Endothelial cell of hepatic sinusoid (primary cell): ENCODE measurements at regions not wholly inside any gene's neighbourhood (a gene's known extent, or its start where the extent isn't known, plus 50 kb on each side); places are given as distances from the start of the nearest gene placed in this dataset.
"Not testable (repeated sequence)": the region's sequence is repeated elsewhere in the genome, so short reads cannot be mapped to it uniquely, and the experiment has no call there.

Experiments
- in situ Hi-C: cut with HindIII; loops from 2 replicates; pipeline ENCODE4 v1.10.0; 2017; ENCODE audit warnings: low sequenced_read_pairs

DNA sequence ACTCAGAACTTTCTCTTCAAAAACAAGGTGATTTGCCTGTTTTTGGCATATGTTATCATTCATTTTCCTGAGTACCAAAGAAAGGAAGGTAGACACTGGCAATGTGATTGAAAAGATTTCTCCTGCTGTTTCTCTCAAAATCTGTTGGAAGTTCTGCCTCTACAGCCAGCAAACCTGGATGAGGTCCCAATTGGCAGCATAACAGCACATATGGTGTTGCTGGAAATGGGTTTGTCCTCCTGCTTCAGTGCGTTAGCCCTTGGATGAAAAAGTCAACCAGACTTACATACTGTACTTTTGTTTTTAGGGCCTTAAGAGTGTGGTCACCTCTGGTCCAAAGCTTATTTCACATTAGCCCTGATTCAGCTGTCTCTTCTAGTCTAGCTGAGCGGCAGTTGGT, 237.6 kb upstream of the MME start:
- in situ Hi-C loops: no loop called here

DNA sequence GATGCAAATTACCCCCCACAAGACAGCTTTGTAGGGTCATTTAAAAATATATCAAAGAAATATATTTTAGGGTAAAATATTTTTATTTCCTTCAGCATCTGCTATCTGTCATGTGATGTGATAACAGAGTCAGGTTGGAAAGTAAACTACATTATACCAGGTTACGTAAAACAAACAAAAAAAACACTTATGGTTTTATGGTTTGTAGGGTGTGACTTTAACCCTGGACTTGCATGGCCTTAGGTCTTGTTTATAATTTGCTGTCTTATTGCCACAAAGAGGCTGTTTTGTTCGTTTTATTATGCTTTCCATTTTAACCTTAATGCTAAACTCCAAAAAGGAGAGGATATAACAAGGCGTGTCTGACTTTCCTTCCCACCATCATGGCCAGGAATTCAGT, 244.5 kb upstream of the MME start:
- in situ Hi-C loops: no loop called here

DNA sequence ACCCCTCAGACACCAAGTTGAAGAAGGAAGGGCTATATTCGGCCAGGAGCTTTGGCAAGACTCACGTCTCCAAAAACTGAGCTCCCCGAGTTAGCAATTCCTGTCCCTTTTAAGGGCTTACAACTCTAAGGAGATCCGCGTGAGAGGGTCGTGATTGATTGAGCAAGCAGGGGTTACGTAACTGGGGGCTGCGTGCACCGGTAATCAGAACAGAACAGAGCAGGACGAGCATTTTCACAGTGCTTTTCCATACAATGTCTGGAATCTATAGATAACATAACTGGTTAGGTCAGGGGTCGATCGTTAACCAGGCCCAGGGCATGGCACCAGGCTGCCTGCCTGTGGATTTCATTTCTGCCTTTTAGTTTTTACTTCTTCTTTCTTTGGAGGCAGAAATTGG, 245.3 kb upstream of the MME start:
- in situ Hi-C loops: not testable (repeated sequence)

DNA sequence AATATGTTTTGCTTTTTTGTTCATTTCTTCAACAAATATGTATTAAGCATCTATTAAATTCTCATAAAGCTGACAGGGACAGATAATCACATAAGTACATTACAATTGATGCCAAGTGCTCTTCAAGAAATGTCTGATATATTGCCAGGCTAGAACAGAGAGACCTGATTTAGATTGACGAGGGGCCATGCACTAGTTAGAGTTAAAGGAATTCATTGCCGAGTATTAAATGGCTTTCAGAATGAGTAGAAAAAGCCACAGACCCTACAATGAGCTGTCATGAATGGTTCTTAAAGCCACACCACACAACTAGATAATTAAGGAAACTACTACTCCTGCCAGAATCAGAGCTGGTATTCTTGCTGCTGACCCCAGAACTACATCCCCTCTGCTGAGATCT, 250.2 kb upstream of the MME start:
- in situ Hi-C loops: no loop called here

DNA sequence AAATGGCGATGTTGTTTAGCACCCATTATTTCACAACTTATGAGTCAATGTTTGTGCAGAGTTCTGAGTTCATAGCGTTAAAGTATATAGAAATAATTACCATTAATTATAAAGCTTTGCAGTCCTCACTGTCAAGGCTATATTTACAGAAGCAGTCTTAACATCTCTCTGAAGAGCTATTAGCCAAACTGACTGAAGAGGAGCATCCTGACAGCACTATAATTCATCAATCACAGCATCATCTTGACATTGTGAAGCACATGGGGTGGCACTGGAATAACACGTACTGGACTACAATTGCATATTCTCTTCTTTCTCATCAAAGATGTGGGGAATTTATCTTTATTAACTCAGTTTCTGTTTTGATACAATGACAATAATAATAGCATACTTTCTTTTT, 260.6 kb upstream of the MME start:
- in situ Hi-C loops: no loop called here

DNA sequence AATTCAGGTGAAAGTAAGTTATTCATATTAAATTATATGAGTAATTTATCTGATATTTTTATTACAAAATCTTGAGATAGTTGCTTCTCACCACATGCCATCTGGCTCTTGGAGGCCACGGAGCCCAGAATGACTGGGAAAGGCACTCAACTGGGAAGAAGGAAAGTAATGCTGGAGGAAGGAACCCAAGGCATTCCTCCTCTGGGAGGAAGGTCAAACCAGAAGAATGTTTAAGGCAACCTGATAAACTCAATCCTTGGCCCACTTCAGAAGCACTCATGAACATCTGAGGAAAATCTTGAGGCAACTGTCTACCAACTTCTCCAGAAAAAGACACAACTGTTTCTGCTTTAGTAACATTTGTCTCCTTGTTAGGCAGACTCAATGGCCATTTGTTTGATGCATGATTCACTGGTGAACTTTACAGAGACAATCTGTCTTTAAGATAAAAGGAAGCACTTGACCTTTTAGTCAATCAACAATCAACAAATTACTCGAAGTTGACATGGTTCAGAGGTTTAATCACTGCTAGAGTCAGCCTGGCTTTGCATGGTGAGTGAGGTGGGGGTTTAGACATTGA, 261.4 kb upstream of the MME start:
- in situ Hi-C loops: no loop called here

DNA sequence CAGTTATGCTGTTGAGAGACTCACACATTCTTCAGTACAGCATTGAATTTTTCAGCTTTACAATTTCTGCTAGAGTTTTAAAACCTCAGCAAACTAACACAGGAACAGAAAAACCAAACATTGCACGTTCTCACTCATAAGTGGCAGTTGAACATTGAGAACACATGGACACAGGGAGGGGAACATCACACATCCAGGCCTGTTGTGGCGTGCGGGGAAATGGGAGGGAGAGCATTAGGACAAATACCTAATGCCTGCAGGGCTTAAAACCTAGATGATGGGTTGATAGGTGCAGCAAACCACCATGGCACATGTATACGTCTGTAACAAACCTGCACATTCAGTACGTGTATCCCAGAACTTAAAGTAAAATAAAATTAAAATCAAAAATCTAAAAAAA, 270.1 kb upstream of the MME start:
- in situ Hi-C loops: not testable (repeated sequence)

DNA sequence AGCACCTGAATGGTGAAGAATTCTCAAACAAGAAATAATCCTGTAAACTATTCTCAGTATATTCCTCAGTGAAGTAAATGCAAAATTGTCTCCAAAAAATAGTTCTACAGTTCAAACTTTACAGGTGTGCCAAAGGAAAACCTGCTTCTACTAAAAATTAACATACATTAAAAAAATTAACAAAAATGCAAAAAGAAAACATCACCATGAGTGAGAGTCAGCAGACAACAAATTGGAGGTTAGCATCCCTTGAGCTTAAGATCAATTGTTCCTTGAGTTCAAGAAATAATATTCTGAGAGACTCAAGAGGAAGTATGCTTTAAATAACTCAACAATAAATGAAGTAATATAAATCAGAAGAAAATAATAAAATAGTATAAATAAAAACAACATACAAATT, 278.4 kb upstream of the MME start:
- in situ Hi-C loops: no loop called here

DNA sequence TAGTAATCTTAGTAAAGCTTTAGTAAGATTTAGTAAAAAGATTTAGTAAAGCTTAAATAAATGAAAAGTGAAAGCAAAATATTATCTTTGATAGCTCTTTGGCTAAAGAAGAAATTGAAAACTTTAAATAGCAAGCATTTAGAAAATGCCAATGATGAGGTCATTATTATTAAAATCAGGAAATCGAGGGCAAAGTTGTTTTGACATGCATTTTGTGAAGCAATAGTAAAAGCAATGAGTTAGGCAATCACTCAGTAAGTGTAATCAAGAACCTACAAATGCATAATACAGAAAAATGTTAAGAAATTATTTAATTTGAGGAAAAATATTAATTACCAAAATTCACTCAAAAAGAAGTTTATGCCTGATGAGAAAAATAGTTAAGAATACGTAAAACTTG, 280.3 kb upstream of the MME start:
- in situ Hi-C loops: no loop called here

DNA sequence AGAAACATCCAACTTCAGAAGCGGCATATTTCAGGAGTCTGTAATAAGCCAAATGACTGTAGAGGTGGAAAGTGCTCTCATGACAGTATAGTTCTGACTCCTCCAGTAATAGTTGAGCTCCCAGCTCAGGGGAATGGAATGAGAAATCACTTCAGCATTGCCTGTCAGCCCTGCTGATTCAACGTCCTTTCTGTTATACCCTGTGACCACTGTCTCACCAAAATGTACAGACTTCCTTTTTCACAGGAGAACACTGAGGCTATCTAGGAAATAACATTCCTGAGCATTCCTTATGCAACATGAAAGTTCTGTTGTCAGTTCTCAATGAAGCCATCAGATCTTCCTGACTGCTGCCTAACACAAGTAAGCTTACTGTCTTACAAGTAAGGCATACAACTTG, 284.5 kb upstream of the MME start:
- in situ Hi-C loops: no loop called here

DNA sequence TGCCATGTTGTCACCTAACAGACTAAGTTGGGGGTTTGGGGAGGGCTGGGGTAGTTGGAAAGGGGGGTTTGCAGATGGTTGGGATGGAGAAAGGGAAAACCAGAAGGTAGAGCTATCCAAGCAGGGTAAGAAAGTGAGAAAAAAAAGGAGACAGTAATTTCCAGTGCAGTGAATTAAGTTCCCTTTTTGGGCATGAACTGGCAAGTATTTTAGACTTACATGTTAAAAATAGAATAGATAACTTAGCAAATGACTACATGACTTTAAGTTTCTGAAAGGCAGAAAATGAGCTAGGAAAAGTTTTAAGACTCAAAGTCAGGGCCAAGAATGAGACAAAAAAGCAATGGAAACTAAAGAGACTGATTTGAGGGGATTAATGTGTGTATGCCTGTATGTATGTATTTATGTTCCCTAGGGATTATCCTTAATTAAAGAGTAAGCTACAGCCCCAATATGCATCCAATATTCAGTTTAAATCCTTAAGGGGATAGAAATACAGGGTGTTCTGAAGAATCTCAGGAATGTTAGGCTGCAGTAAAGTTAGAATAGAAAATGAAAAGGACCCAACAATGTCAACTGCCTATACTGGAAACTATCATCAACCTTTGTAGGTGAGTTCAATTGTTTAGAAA, 285.2 kb upstream of the MME start:
- in situ Hi-C loops: no loop called here

DNA sequence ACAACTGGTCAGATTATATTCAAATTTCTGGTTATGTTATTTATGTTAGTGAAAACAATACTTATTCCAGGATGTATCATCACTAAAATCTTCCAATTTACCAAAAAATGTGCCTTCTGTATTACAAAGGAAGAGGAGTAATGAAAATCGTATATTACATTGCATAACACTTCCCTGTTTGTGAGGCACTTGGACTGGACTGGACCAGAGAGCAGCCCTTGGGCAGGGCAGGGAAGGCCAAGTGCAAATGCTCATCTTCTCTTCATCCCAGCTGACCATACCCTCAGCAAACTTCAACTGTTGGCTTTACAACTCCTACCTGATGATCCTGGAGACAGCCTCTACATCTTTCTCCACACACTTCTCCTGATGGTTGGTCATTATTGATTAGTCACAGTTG, 285.7 kb upstream of the MME start:
- in situ Hi-C loops: no loop called here

DNA sequence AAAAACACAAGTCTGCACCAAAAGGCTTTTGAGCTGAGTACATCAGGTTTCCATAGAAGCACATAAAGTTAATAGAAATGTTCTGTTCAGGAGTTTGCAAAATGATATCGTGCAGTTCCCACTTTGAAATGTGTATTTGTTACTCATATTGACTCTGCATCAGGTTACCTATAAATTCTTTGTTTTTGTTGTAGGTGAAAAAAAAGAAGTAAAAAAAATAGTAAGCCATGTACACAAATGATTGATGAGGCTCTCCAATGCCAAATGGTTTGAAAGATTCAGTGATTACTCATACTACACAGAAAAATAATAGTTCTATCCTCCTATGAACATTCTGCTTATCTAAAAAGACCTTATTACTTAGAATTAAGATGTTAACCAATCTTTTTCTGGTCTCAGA, 287.3 kb upstream of the MME start:
- in situ Hi-C loops: no loop called here

DNA sequence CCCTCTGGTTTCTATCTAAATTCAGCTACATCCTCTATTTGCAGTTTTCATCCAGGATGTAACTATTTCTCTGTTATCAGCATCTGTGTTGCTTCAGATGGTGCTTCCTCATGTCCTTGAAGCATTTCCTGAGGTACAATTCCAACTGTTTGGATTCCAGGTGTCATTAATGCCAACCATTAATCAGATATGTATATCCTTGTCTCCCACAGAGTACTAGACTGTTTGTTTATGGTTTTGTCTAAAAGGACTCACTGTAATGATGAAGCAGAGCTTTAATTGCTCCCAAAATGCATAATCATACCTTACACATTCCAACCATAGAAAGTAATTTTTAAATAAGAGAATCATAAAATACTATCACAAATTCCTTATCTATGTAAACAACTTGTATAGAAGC, 288.5 kb upstream of the MME start:
- in situ Hi-C loops: no loop called here

DNA sequence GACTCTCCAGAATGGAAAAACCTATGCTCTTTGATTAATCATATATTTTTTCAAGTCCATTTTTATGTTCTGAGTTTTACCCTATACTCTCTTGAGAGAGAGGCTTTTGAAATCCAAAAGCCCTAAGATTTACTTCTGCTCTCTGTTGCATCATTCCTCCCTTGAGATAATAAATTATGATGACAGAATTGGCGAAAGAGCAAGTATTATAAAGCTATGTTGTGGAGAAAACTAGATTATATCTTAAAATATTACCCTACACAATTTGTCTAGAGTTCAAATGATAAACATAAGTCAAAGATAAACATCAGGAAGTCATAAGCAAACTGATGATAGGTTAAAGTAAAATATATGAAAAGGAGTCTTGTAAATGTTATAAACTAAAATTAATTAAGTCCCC, 293.4 kb upstream of the MME start:
- in situ Hi-C loops: no loop called here

DNA sequence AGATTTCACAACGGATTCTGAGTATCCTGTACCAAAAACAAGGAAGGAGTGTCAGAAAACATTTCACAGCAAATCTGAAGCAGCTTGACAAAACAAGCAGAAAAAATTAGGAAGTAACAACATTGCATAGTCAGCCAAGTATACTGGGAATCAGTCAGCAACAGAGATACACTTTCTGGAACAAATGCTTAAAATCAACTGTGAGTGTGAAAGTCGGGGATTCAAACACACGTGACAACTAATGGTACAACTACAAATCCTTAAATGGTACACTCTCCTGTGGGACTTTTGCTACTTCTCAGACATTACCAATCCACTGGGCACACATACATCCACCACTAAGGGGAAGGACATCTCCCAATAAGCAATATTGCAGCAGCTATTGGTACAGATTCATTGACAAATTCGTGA, 296.6 kb upstream of the MME start:
- in situ Hi-C loops: no loop called here

DNA sequence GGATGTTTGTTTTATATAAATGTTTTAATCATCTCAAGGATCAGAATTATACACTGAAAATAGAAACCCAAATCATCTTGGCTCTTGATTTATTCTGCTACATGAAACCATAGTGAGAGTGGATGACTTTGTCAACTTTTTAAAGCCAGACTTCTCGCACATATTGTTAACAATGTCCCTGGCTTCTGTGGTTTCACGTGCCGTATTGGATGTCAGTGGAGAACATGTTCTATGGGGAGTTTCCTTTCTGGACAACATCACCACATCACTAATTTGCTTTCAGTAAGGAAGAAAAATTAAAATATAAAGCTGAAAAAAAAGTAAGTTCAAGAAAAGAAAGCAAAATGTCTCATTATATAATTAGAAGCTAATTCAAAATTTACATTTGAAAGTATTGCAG, 297.1 kb upstream of the MME start:
- in situ Hi-C loops: no loop called here

DNA sequence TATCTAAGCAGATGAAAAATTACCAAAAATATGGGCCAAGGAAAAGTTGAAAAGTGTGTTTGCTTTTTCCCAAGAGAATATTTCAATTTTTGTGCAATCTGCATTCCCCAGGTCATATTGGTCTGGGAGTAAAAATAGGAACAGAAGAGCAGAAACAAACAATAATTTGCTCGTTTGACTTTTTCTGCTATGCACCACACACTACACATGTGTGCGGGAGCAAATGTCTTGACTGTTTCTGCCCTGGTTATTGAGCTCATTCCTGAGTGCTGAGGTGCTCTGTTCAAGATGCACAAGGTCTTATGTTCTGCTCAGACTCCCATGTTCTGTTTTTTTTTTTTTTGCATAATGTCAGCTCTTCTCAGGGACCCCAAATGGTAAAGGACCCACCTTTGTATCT, 298.0 kb upstream of the MME start:
- in situ Hi-C loops: no loop called here

DNA sequence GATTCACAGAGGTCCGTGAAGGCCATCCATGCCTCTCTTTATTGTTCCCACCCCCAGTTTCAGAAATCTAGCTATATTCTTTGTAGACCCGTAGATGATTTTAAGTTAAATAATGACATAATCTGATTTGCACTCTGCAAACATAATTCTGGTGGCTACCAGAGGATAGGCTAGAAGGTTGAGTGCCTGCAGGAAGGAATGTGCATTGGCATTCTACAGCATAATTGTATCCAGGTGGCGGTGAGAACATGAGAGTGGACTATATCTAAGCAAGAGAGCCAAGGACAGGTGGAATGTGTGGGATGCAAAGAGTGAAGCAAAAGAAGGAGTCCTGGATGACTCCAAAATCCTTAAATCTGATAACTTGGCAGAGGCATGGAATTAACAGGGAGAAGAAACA, 298.5 kb upstream of the MME start:
- in situ Hi-C loops: no loop called here

DNA sequence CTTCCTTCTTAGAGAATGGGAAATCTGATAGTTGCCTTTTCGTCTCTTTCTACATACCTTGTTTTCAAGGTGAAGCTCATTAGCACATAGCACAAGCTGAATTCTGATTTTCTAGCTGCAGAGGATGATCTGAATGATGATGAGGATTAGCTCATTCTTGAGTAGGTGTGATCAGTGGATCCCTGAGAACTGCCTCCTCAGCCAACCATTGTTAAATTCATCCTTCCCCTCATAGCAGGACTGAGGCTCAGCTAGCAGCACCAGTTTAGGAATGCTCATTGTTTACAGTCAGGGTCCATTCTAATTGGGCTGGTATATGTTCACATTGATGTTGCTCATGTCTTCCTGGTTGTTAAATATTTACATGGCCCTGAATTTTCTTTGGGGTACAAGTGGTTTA, 299.9 kb upstream of the MME start:
- in situ Hi-C loops: no loop called here

DNA sequence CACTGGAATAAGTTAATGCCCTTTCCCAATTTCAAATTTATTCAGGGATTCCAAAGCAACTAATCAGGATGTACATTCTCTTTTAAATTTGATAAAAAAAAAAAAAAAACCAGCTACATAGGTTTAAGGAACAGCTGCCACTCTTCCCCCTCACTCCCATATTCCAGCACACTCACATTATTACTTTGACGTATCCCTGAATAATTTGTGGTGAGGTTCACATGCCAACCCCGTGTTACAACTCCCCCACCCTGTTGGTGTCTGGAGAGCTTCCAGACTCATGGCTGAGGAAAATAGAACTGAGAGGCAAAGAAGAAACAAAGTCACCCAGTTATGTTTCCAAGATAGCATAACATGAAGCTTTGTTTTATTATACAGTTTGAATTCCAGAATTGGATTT, 300.5 kb upstream of the MME start:
- in situ Hi-C loops: no loop called here

DNA sequence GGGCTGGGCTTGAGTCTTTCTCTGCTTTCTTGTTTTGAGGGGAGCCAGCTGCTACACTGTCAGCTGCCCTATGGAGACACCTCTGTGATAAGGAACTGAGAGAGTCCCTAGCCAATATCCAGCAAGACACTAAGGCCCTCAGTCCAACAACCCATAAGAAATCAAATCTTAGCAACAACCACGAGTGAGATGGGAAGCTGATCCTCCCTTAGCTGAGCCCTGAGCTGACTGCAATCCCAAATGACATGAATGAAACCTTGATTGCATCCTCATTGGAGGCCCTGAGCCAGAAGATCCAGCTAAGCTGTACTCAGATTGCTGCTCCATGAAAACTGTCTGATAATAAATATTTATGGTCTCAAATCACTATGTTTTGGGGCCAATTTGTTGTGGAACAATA, 302.1 kb upstream of the MME start:
- in situ Hi-C loops: no loop called here

DNA sequence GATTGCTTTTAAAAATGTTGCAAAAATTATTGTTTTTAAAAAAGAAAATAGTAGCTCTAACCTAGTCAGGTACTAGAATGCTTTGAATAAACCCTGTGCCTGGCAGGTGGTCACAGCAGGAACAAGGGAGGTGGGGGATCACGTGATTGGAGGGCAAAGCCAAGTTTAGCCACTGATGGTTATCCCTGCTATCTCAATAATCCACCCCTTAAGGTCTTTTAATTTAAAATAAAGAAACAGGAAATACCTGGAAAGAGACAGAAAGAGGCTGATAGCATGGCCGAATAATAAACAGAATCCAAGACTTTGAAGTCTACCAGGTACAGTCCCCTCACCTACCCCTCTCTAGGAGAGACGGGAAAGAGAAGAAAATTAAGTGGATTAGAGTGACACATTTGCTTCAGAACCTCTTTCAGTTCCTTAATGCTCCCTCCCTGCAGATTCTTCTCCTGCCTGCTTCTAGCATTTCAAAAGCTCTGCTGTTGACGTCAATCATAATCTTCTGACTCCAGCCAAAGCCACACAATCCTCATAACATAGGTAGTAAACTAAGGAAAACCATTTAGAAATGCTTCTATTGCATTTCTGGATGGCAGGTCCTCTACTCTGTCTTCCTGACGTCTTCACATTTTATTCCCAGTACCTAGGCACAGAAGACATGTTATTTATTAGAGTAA, 303.4 kb upstream of the MME start:
- in situ Hi-C loops: no loop called here
